K562 (cell line): ENCODE measurements at regions not wholly inside any gene's neighbourhood (a gene's known extent, or its start where the extent isn't known, plus 50 kb on each side); places are given as distances from the start of the nearest gene placed in this dataset.

Experiments
- ATAC-seq: fragments of 200-7000 bp; cut with Tn5 transposase; 3 replicates; pipeline ENCODE4 v1.9.1; 2020; ENCODE audit warnings: moderate library complexity
- BruUV-seq: library from RNA; stranded (reverse); fragments of 400-500 nt; replicated peaks from 2 replicates; lab custom pipeline; 2021; lab: Mats Ljungman, UMichigan
- CTCF ChIA-PET: fragments of 300-600 bp; formaldehyde crosslinking; extraction: SDS; loops from one replicate; lab custom pipeline; 2021; ENCODE audit warnings: low intra/inter-chr PET ratio; lab: Yijun Ruan, JAX
- POLR2A ChIA-PET: fragments of 300-600, 350-650 bp; sonication (Branson Sonifier 250); formaldehyde crosslinking; extraction: SDS; loops from one replicate; lab custom pipeline; 2021; ENCODE audit warnings: antibody characterized with exemption, inconsistent platforms; lab: Yijun Ruan, JAX
- DNase-seq, 4 experiments: peaks; one replicate each; pipeline versions ENCODE4 v3.0.0 to v3.0.0-alpha.2; 2011 to 2018; ENCODE audit warnings: low spot score in 3 of 4, mixed read lengths in 3 of 4; ENCODE audit errors: extremely low read depth in 1 of 4
- FAIRE-seq: peaks from 2 replicates; lab custom pipeline; 2011; peaks lifted over from hg19 to GRCh38; lab: Jason Lieb, UNC
- H2AFZ ChIP-seq: 2 replicates; pipeline ENCODE4 v1.6.0; 2011; ENCODE audit warnings: low read depth, low read length, control low read depth, inconsistent platforms
- H3K27ac ChIP-seq: fragments of 200-600 bp; 3 replicates; pipeline ENCODE4 v1.8.0; 2011; ENCODE audit warnings: low read depth, mild to moderate bottlenecking, control low read depth, inconsistent platforms, low read length, moderate library complexity, mixed read lengths; ENCODE audit errors: extremely low read depth
- H3K27me3 ChIP-seq, 2 experiments: fragments of 300-600 bp in 1 of 2; 2 replicates in 1 of 2; 3 replicates in 1 of 2; pipeline versions ENCODE4 v1.6.0 to v1.8.0; 2011; ENCODE audit warnings: inconsistent platforms in 2 of 2, low read length in 2 of 2, mild to moderate bottlenecking in 1 of 2, mixed read lengths in 1 of 2, moderate library complexity in 1 of 2; ENCODE audit not compliant: control insufficient read depth in 2 of 2, insufficient read depth in 2 of 2
- H3K36me3 ChIP-seq: fragments of 300-600 bp; 3 replicates; pipeline ENCODE4 v1.8.0; 2011; ENCODE audit warnings: mild to moderate bottlenecking, low read length, inconsistent platforms; ENCODE audit not compliant: control insufficient read depth, insufficient read depth
- H3K4me1 ChIP-seq, 2 experiments: fragments of 200-600 bp in 1 of 2; replicated peaks in 1 of 2; 2 replicates in 1 of 2; 3 replicates in 1 of 2; pipeline versions ENCODE4 v1.5.1 to v1.8.0; 2011; ENCODE audit warnings: inconsistent platforms in 2 of 2, low read length in 2 of 2, mild to moderate bottlenecking in 1 of 2, mixed read lengths in 1 of 2, moderate library complexity in 1 of 2; ENCODE audit not compliant: control insufficient read depth in 2 of 2, insufficient read depth in 2 of 2
- H3K4me2 ChIP-seq: 2 replicates; pipeline ENCODE4 v1.6.1; 2011; ENCODE audit warnings: low read length, control low read depth, inconsistent platforms, mixed read lengths; ENCODE audit not compliant: insufficient read depth
- H3K4me3 ChIP-seq: fragments of 200-600 bp; sonication (generic), shearing (Covaris generic); 2 replicates; pipeline ENCODE4 v1.5.1; 2016; ENCODE audit warnings: control low read depth, inconsistent platforms
- H3K79me2 ChIP-seq: fragments of 200-600 bp; 3 replicates; pipeline ENCODE4 v1.8.0; 2011; ENCODE audit warnings: low read length, inconsistent platforms; ENCODE audit not compliant: control insufficient read depth, insufficient read depth
- H3K9ac ChIP-seq, 2 experiments: 2 replicates each; pipeline versions ENCODE4 v1.6.0 to v1.6.1; 2011; ENCODE audit warnings: low read depth in 2 of 2, low read length in 2 of 2, control low read depth in 1 of 2, inconsistent platforms in 1 of 2, mild to moderate bottlenecking in 1 of 2, mixed read lengths in 1 of 2; ENCODE audit not compliant: insufficient read depth in 1 of 2
- H3K9me1 ChIP-seq: one replicate; pipeline ENCODE4 v1.6.0; 2011; ENCODE audit warnings: inconsistent platforms, mild to moderate bottlenecking, low read length, moderate library complexity; ENCODE audit not compliant: control insufficient read depth, insufficient read depth
- H3K9me3 ChIP-seq: replicated peaks from 2 replicates; pipeline ENCODE4 v1.5.1; 2011; ENCODE audit warnings: low read depth, low read length, inconsistent platforms; ENCODE audit not compliant: control insufficient read depth, insufficient read depth
- H4K20me1 ChIP-seq: replicated peaks from 2 replicates; pipeline ENCODE4 v1.6.1; 2011; ENCODE audit warnings: low read length, inconsistent platforms, mixed read lengths; ENCODE audit not compliant: control insufficient read depth, insufficient read depth
- CEBPZ ChIP-seq: fragments of 150-350 bp; IDR thresholded peaks from 2 replicates; pipeline ENCODE4 v1.6.1; 2014; ENCODE audit warnings: low read depth, mild to moderate bottlenecking, low read length, borderline replicate concordance
- NCOA6 ChIP-seq: fragments of 450-650 bp; IDR thresholded peaks from 2 replicates; pipeline ENCODE4 v1.6.1; 2017; ENCODE audit warnings: mild to moderate bottlenecking
- SAFB2 ChIP-seq: fragments of 200-400 bp; formaldehyde crosslinking; IDR thresholded peaks from 2 replicates; pipeline ENCODE4 v1.6.1; 2018; ENCODE audit warnings: borderline replicate concordance, low read length, low read depth, moderate library complexity; ENCODE audit not compliant: severe bottlenecking
- WGBS: fragments of 100-300 bp; shearing (Covaris generic); methylation state at CpG from one replicate; pipeline ENCODE4 v1.1.6; 2016; ENCODE audit warnings: low coverage, mixed read lengths; ENCODE audit not compliant: insufficient coverage; ENCODE audit errors: missing lambda C conversion rate; 5-methylcytosine and 5-hydroxymethylcytosine counted together
- in situ Hi-C: fragments of 300-500 bp; cut with MboI; formaldehyde crosslinking; loops from 4 replicates; pipeline ENCODE4 v1.15.0; 2018; ENCODE audit warnings: inconsistent platforms, mixed read lengths
- intact Hi-C: fragments of 100-400 bp; cut with micrococcal nuclease; formaldehyde crosslinking; loops from 2 replicates; pipeline ENCODE4 v1.14.2; 2022
- TF ChIP-seq, protein P1 (sequence below): sonication (generic); formaldehyde crosslinking; IDR thresholded peaks from 2 replicates; pipeline ENCODE4 v1.8.1; 2022; ENCODE audit warnings: missing genetic modification reagents
- TF ChIP-seq, protein P2 (sequence below), 2 experiments: fragments of 450-650 bp; IDR thresholded peaks; 2 replicates each; pipeline ENCODE4 v1.6.1; 2018; ENCODE audit warnings: mild to moderate bottlenecking in 2 of 2, low read depth in 1 of 2; ENCODE audit not compliant: partially characterized antibody in 2 of 2

- Histone ChIP-seq H3K9ac (no peak overlapping the region), H3K9me1 (no peaks in the 10 kb centered on the region), H3K4me2 (no peak overlapping the region), H2AFZ (no peak overlapping the region), H3K36me3 (no peaks in the 10 kb centered on the region), H3K4me3 (no peak overlapping the region), H3K27me3 (no peaks in the 10 kb centered on the region), H3K79me2 (no peaks in the 10 kb centered on the region), H3K9me3 (no peaks in the 10 kb centered on the region), H3K4me1 (peaks cover 0 to 6% of the 10 kb centered on the region in 2 experiments; a peak in 2 of 5 replicates), H3K27ac (no peak overlapping the region), H4K20me1 (no peaks in the 10 kb centered on the region)
- FAIRE-seq (no peak), DNase-seq (no peak), ATAC-seq (no peak)
- WGBS = 44% methylated on average over 2 of the region's 2 CpGs
- ChIA-PET POLR2A (no interaction called here), CTCF (no interaction called here)
- in situ Hi-C loops (no loop called here), intact Hi-C loops (no loop called here)
- BruUV-seq = no TSS peak
- TF ChIP-seq CEBPZ (no peak), SAFB2 (no peak), NCOA6 (no peak)
- TF ChIP-seq, protein P1, sequence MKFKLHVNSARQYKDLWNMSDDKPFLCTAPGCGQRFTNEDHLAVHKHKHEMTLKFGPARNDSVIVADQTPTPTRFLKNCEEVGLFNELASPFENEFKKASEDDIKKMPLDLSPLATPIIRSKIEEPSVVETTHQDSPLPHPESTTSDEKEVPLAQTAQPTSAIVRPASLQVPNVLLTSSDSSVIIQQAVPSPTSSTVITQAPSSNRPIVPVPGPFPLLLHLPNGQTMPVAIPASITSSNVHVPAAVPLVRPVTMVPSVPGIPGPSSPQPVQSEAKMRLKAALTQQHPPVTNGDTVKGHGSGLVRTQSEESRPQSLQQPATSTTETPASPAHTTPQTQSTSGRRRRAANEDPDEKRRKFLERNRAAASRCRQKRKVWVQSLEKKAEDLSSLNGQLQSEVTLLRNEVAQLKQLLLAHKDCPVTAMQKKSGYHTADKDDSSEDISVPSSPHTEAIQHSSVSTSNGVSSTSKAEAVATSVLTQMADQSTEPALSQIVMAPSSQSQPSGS (CRISPR knock-in tag) = no peak
- TF ChIP-seq, protein P2, sequence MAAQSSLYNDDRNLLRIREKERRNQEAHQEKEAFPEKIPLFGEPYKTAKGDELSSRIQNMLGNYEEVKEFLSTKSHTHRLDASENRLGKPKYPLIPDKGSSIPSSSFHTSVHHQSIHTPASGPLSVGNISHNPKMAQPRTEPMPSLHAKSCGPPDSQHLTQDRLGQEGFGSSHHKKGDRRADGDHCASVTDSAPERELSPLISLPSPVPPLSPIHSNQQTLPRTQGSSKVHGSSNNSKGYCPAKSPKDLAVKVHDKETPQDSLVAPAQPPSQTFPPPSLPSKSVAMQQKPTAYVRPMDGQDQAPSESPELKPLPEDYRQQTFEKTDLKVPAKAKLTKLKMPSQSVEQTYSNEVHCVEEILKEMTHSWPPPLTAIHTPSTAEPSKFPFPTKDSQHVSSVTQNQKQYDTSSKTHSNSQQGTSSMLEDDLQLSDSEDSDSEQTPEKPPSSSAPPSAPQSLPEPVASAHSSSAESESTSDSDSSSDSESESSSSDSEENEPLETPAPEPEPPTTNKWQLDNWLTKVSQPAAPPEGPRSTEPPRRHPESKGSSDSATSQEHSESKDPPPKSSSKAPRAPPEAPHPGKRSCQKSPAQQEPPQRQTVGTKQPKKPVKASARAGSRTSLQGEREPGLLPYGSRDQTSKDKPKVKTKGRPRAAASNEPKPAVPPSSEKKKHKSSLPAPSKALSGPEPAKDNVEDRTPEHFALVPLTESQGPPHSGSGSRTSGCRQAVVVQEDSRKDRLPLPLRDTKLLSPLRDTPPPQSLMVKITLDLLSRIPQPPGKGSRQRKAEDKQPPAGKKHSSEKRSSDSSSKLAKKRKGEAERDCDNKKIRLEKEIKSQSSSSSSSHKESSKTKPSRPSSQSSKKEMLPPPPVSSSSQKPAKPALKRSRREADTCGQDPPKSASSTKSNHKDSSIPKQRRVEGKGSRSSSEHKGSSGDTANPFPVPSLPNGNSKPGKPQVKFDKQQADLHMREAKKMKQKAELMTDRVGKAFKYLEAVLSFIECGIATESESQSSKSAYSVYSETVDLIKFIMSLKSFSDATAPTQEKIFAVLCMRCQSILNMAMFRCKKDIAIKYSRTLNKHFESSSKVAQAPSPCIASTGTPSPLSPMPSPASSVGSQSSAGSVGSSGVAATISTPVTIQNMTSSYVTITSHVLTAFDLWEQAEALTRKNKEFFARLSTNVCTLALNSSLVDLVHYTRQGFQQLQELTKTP (IDR thresholded peaks at IDR 0.05; ENCODE audit: low read depth in 1 of 2, partially characterized antibody in 2 of 2) = no peak
These were observed 172.3 kb downstream of the ARL4A start for GRCh38 chr7:12859761-12860160.
